Left ventricle myocardium inferior (tissue), 1 donor: ENCODE measurements at regions not wholly inside any gene's neighbourhood (a gene's known extent, or its start where the extent isn't known, plus 50 kb on each side); places are given as distances from the start of the nearest gene placed in this dataset.

Experiments
- DNase-seq: peaks from one replicate; pipeline ENCODE4 v3.0.0-alpha.2; 2020
- H3K27ac ChIP-seq: fragments of 200-600 bp; replicated peaks from 2 replicates; pipeline ENCODE4 v1.8.0; 2021
- H3K27me3 ChIP-seq: fragments of 200-600 bp; 2 replicates; pipeline ENCODE4 v1.8.0; 2021; ENCODE audit warnings: low read depth
- H3K36me3 ChIP-seq: fragments of 200-600 bp; 2 replicates; pipeline ENCODE4 v1.8.0; 2021
- H3K4me1 ChIP-seq: fragments of 200-600 bp; 2 replicates; pipeline ENCODE4 v1.8.0; 2021
- H3K4me3 ChIP-seq: fragments of 200-600 bp; 2 replicates; pipeline ENCODE4 v1.8.0; 2021; ENCODE audit warnings: mild to moderate bottlenecking, moderate library complexity
- H3K9me3 ChIP-seq: fragments of 200-600 bp; replicated peaks from 2 replicates; pipeline ENCODE4 v1.8.0; 2021
- CTCF ChIP-seq: fragments of 200-600 bp; IDR thresholded peaks from 2 replicates; pipeline ENCODE4 v1.8.0; 2021; ENCODE audit warnings: antibody characterized with exemption, mild to moderate bottlenecking, borderline replicate concordance
- intact Hi-C: fragments of 100-400 bp; cut with micrococcal nuclease; formaldehyde crosslinking; loops from one replicate; pipeline ENCODE4 v1.11.0; 2022
- donor health status: DM: no; HTN: yes; CAD: no; lungs with severe emphysema.

- Histone ChIP-seq H3K4me3 (no peak overlapping the region), H3K27me3 (peaks cover 4% of the 10 kb centered on the region), H3K36me3 (no peaks in the 10 kb centered on the region), H3K4me1 (no peaks in the 10 kb centered on the region), H3K9me3 (peaks cover 6% of the 10 kb centered on the region), H3K27ac (no peak overlapping the region)
- no peak for DNase-seq
- intact Hi-C loops, result no loop called here
- no peak for TF ChIP-seq CTCF
Measured at GRCh38 chr13:40098246-40098645, 442.8 kb downstream of the COG6 start.

GRCh38 chr13:40101708-40102359 is 446.4 kb downstream of the COG6 start:
- DNase-seq, result no peak
- H3K4me3 ChIP-seq, result no peak overlapping the region
- no peaks in the 10 kb centered on the region for H3K36me3 ChIP-seq
- TF ChIP-seq CTCF, result no peak
- intact Hi-C loops, result no loop called here
- H3K9me3 ChIP-seq, result peaks cover 6% of the 10 kb centered on the region
- H3K27me3 ChIP-seq, result no peaks in the 10 kb centered on the region
- no peak overlapping the region for H3K27ac ChIP-seq
- H3K4me1 ChIP-seq, result no peaks in the 10 kb centered on the region

GRCh38 chr13:40102360-40102727 is 446.9 kb downstream of the COG6 start:
- intact Hi-C loops, result no loop called here
- Histone ChIP-seq H3K27ac (no peak overlapping the region), H3K4me3 (no peak overlapping the region), H3K9me3 (peaks cover 6% of the 10 kb centered on the region), H3K4me1 (no peaks in the 10 kb centered on the region), H3K27me3 (no peaks in the 10 kb centered on the region), H3K36me3 (no peaks in the 10 kb centered on the region)
- no peak for DNase-seq
- no peak for TF ChIP-seq CTCF

GRCh38 chr13:40102854-40103253 is 447.4 kb downstream of the COG6 start:
- no peak for TF ChIP-seq CTCF
- H3K36me3 ChIP-seq, result no peaks in the 10 kb centered on the region
- no peaks in the 10 kb centered on the region for H3K27me3 ChIP-seq
- no peak overlapping the region for H3K4me3 ChIP-seq
- peaks cover 6% of the 10 kb centered on the region for H3K9me3 ChIP-seq
- DNase-seq, result no peak
- H3K4me1 ChIP-seq, result no peaks in the 10 kb centered on the region
- H3K27ac ChIP-seq, result no peak overlapping the region
- intact Hi-C loops, result no loop called here

- peaks cover 6% of the 10 kb centered on the region for H3K9me3 ChIP-seq
- H3K36me3 ChIP-seq, result no peaks in the 10 kb centered on the region
- no peak overlapping the region for H3K4me3 ChIP-seq
- no peak for DNase-seq
- TF ChIP-seq CTCF, result no peak
- H3K27ac ChIP-seq, result no peak overlapping the region
- intact Hi-C loops, result no loop called here
- no peaks in the 10 kb centered on the region for H3K4me1 ChIP-seq
- H3K27me3 ChIP-seq, result no peaks in the 10 kb centered on the region
Measured at GRCh38 chr13:40103864-40104263, 448.4 kb downstream of the COG6 start.

GRCh38 chr13:40105231-40105630 is 449.8 kb downstream of the COG6 start:
- H3K4me1 ChIP-seq, result no peaks in the 10 kb centered on the region
- no peak overlapping the region for H3K27ac ChIP-seq
- DNase-seq, result no peak
- intact Hi-C loops, result no loop called here
- H3K4me3 ChIP-seq, result no peak overlapping the region
- H3K9me3 ChIP-seq, result no peaks in the 10 kb centered on the region
- no peaks in the 10 kb centered on the region for H3K36me3 ChIP-seq
- no peak for TF ChIP-seq CTCF
- H3K27me3 ChIP-seq, result no peaks in the 10 kb centered on the region
